Calu3 (cell line): ENCODE measurements at regions not wholly inside any gene's neighbourhood (a gene's known extent, or its start where the extent isn't known, plus 50 kb on each side); places are given as distances from the start of the nearest gene placed in this dataset.

ENCODE experiments used
- BruUV-seq: library from RNA; stranded (reverse); fragments of 400-500 nt; replicated peaks from 2 replicates; lab custom pipeline; 2021; lab: Mats Ljungman, UMichigan
- CTCF ChIA-PET: fragments of 300-600 bp; sonication (Branson Sonifier 250); formaldehyde crosslinking; loops from one replicate; lab custom pipeline; 2022; ENCODE audit warnings: antibody characterized with exemption; lab: Charles Lee
- DNase-seq: peaks from one replicate; pipeline ENCODE4 v3.0.0; 2022
- H3K27ac Mint-ChIP-seq: one replicate; pipeline ENCODE4 v1.8.0; 2022; ENCODE audit warnings: mixed read lengths; ENCODE audit not compliant: unreplicated experiment
- H3K27me3 Mint-ChIP-seq: one replicate; pipeline ENCODE4 v1.8.0; 2022; ENCODE audit warnings: mixed read lengths; ENCODE audit not compliant: unreplicated experiment
- H3K36me3 Mint-ChIP-seq: one replicate; pipeline ENCODE4 v1.8.0; 2022; ENCODE audit warnings: mild to moderate bottlenecking, moderate library complexity, mixed read lengths; ENCODE audit not compliant: insufficient read depth, unreplicated experiment
- H3K4me1 Mint-ChIP-seq: one replicate; pipeline ENCODE4 v1.8.0; 2022; ENCODE audit warnings: mild to moderate bottlenecking, low read depth, mixed read lengths; ENCODE audit not compliant: unreplicated experiment
- H3K4me3 Mint-ChIP-seq: one replicate; pipeline ENCODE4 v1.8.0; 2022; ENCODE audit warnings: mild to moderate bottlenecking, low read depth, moderate library complexity, mixed read lengths; ENCODE audit not compliant: unreplicated experiment
- H3K9me3 Mint-ChIP-seq: one replicate; pipeline ENCODE4 v1.8.0; 2022; ENCODE audit warnings: low read depth, mixed read lengths; ENCODE audit not compliant: unreplicated experiment
- CTCF ChIP-seq: fragments of 200-600 bp; IDR thresholded peaks from one replicate; pipeline ENCODE4 v1.8.0; 2022; ENCODE audit warnings: antibody characterized with exemption; ENCODE audit not compliant: unreplicated experiment
- intact Hi-C: fragments of 100-400 bp; cut with micrococcal nuclease; formaldehyde crosslinking; loops from one replicate; pipeline ENCODE4 v1.10.0; 2022; ENCODE audit not compliant: unreplicated experiment

GRCh38 chr3:30964612-30965011 is 70.2 kb upstream of the GADL1 start:
- BruUV-seq = no TSS peak
- Mint-ChIP-seq H3K27me3 (peaks cover 29% of the 10 kb centered on the region), H3K4me3 (no peak overlapping the region), H3K4me1 (no peaks in the 10 kb centered on the region), H3K27ac (no peak overlapping the region), H3K9me3 (no peaks in the 10 kb centered on the region), H3K36me3 (no peaks in the 10 kb centered on the region)
- CTCF ChIA-PET = no interaction called here
- no peak for TF ChIP-seq CTCF
- no peak for DNase-seq
- intact Hi-C loops = no loop called here

GRCh38 chr3:30966896-30967295 is 72.4 kb upstream of the GADL1 start:
- CTCF ChIA-PET = interaction anchor here (0.7 kb wide), 1 partner anchor 1334 kb away, joined by 3 read pairs; no protein-coding TSS in a partner anchor
- Mint-ChIP-seq H3K36me3 (no peaks in the 10 kb centered on the region), H3K4me3 (no peak overlapping the region)

GRCh38 chr3:30970183-30970582 is 75.7 kb upstream of the GADL1 start:
- peak; percentile 9 for DNase-seq
- intact Hi-C loops = loop anchor here (2.0 kb wide), 1 partner anchor 163 kb away; no protein-coding TSS in a partner anchor
- Mint-ChIP-seq H3K27me3 (peaks cover 8% of the 10 kb centered on the region), H3K4me1 (no peaks in the 10 kb centered on the region), H3K4me3 (no peak overlapping the region), H3K36me3 (no peaks in the 10 kb centered on the region), H3K9me3 (no peaks in the 10 kb centered on the region), H3K27ac (no peak overlapping the region)
- TF ChIP-seq CTCF = no peak
- no TSS peak for BruUV-seq
- CTCF ChIA-PET = no interaction called here

More at GRCh38 chr3:30966896-30967295, 72.4 kb upstream of the GADL1 start:
- TF ChIP-seq CTCF = no peak
- no TSS peak for BruUV-seq
- DNase-seq = no peak
- Mint-ChIP-seq H3K27me3 (peaks cover 29% of the 10 kb centered on the region), H3K27ac (no peak overlapping the region), H3K9me3 (no peaks in the 10 kb centered on the region), H3K4me1 (no peaks in the 10 kb centered on the region)
- intact Hi-C loops = no loop called here

GRCh38 chr3:30972449-30972848 is 78.0 kb upstream of the GADL1 start:
- Mint-ChIP-seq H3K27ac (no peak overlapping the region), H3K9me3 (no peaks in the 10 kb centered on the region), H3K4me3 (no peak overlapping the region), H3K36me3 (no peaks in the 10 kb centered on the region), H3K4me1 (no peaks in the 10 kb centered on the region), H3K27me3 (no peaks in the 10 kb centered on the region)
- DNase-seq = no peak
- TF ChIP-seq CTCF = no peak
- intact Hi-C loops = no loop called here
- CTCF ChIA-PET = no interaction called here
- BruUV-seq = no TSS peak
